K562 (cell line): ENCODE measurements at regions not wholly inside any gene's neighbourhood (a gene's known extent, or its start where the extent isn't known, plus 50 kb on each side); places are given as distances from the start of the nearest gene placed in this dataset.
"Not testable (repeated sequence)": the region's sequence is repeated elsewhere in the genome, so short reads cannot be mapped to it uniquely, and the experiment has no call there.

Experiments used
- ATAC-seq: fragments of 200-7000 bp; cut with Tn5 transposase; 3 replicates; pipeline ENCODE4 v1.9.1; 2020; ENCODE audit warnings: moderate library complexity
- BruUV-seq: library from RNA; stranded (reverse); fragments of 400-500 nt; replicated peaks from 2 replicates; lab custom pipeline; 2021; lab: Mats Ljungman, UMichigan
- CTCF ChIA-PET: fragments of 300-600 bp; formaldehyde crosslinking; extraction: SDS; loops from one replicate; lab custom pipeline; 2021; ENCODE audit warnings: low intra/inter-chr PET ratio; lab: Yijun Ruan, JAX
- POLR2A ChIA-PET: fragments of 300-600, 350-650 bp; sonication (Branson Sonifier 250); formaldehyde crosslinking; extraction: SDS; loops from one replicate; lab custom pipeline; 2021; ENCODE audit warnings: antibody characterized with exemption, inconsistent platforms; lab: Yijun Ruan, JAX
- DNase-seq, 4 experiments: peaks; one replicate each; pipeline versions ENCODE4 v3.0.0 to v3.0.0-alpha.2; 2011 to 2018; ENCODE audit warnings: low spot score in 3 of 4, mixed read lengths in 3 of 4; ENCODE audit errors: extremely low read depth in 1 of 4
- FAIRE-seq: peaks from 2 replicates; lab custom pipeline; 2011; peaks lifted over from hg19 to GRCh38; lab: Jason Lieb, UNC
- H2AFZ ChIP-seq: 2 replicates; pipeline ENCODE4 v1.6.0; 2011; ENCODE audit warnings: low read depth, low read length, control low read depth, inconsistent platforms
- H3K27ac ChIP-seq: fragments of 200-600 bp; 3 replicates; pipeline ENCODE4 v1.8.0; 2011; ENCODE audit warnings: low read depth, mild to moderate bottlenecking, control low read depth, inconsistent platforms, low read length, moderate library complexity, mixed read lengths; ENCODE audit errors: extremely low read depth
- H3K27me3 ChIP-seq, 2 experiments: fragments of 300-600 bp in 1 of 2; 2 replicates in 1 of 2; 3 replicates in 1 of 2; pipeline versions ENCODE4 v1.6.0 to v1.8.0; 2011; ENCODE audit warnings: inconsistent platforms in 2 of 2, low read length in 2 of 2, mild to moderate bottlenecking in 1 of 2, mixed read lengths in 1 of 2, moderate library complexity in 1 of 2; ENCODE audit not compliant: control insufficient read depth in 2 of 2, insufficient read depth in 2 of 2
- H3K36me3 ChIP-seq: fragments of 300-600 bp; 3 replicates; pipeline ENCODE4 v1.8.0; 2011; ENCODE audit warnings: mild to moderate bottlenecking, low read length, inconsistent platforms; ENCODE audit not compliant: control insufficient read depth, insufficient read depth
- H3K4me1 ChIP-seq, 2 experiments: fragments of 200-600 bp in 1 of 2; replicated peaks in 1 of 2; 2 replicates in 1 of 2; 3 replicates in 1 of 2; pipeline versions ENCODE4 v1.5.1 to v1.8.0; 2011; ENCODE audit warnings: inconsistent platforms in 2 of 2, low read length in 2 of 2, mild to moderate bottlenecking in 1 of 2, mixed read lengths in 1 of 2, moderate library complexity in 1 of 2; ENCODE audit not compliant: control insufficient read depth in 2 of 2, insufficient read depth in 2 of 2
- H3K4me2 ChIP-seq: 2 replicates; pipeline ENCODE4 v1.6.1; 2011; ENCODE audit warnings: low read length, control low read depth, inconsistent platforms, mixed read lengths; ENCODE audit not compliant: insufficient read depth
- H3K4me3 ChIP-seq: fragments of 200-600 bp; sonication (generic), shearing (Covaris generic); 2 replicates; pipeline ENCODE4 v1.5.1; 2016; ENCODE audit warnings: control low read depth, inconsistent platforms
- H3K79me2 ChIP-seq: fragments of 200-600 bp; 3 replicates; pipeline ENCODE4 v1.8.0; 2011; ENCODE audit warnings: low read length, inconsistent platforms; ENCODE audit not compliant: control insufficient read depth, insufficient read depth
- H3K9ac ChIP-seq, 2 experiments: 2 replicates each; pipeline versions ENCODE4 v1.6.0 to v1.6.1; 2011; ENCODE audit warnings: low read depth in 2 of 2, low read length in 2 of 2, control low read depth in 1 of 2, inconsistent platforms in 1 of 2, mild to moderate bottlenecking in 1 of 2, mixed read lengths in 1 of 2; ENCODE audit not compliant: insufficient read depth in 1 of 2
- H3K9me1 ChIP-seq: one replicate; pipeline ENCODE4 v1.6.0; 2011; ENCODE audit warnings: inconsistent platforms, mild to moderate bottlenecking, low read length, moderate library complexity; ENCODE audit not compliant: control insufficient read depth, insufficient read depth
- H3K9me3 ChIP-seq: replicated peaks from 2 replicates; pipeline ENCODE4 v1.5.1; 2011; ENCODE audit warnings: low read depth, low read length, inconsistent platforms; ENCODE audit not compliant: control insufficient read depth, insufficient read depth
- H4K20me1 ChIP-seq: replicated peaks from 2 replicates; pipeline ENCODE4 v1.6.1; 2011; ENCODE audit warnings: low read length, inconsistent platforms, mixed read lengths; ENCODE audit not compliant: control insufficient read depth, insufficient read depth
- BRF2 ChIP-seq: IDR thresholded peaks from 3 replicates; pipeline ENCODE4 v1.6.1; 2011; ENCODE audit warnings: borderline replicate concordance, mild to moderate bottlenecking; ENCODE audit not compliant: insufficient read length, insufficient read depth
- CHD2 ChIP-seq: IDR thresholded peaks from 2 replicates; pipeline ENCODE4 v1.6.1; 2011; ENCODE audit warnings: low read depth, low read length
- GATAD2B ChIP-seq: fragments of 450-650 bp; IDR thresholded peaks from 2 replicates; pipeline ENCODE4 v1.6.1; 2017; ENCODE audit warnings: mild to moderate bottlenecking, borderline replicate concordance
- L3MBTL2 ChIP-seq: fragments of 450-650 bp; IDR thresholded peaks from 2 replicates; pipeline ENCODE4 v1.6.1; 2016; ENCODE audit warnings: mild to moderate bottlenecking, moderate library complexity
- MCM3 ChIP-seq: fragments of 450-650 bp; IDR thresholded peaks from 2 replicates; pipeline ENCODE4 v1.6.1; 2016
- MITF ChIP-seq: IDR thresholded peaks from 2 replicates; pipeline ENCODE4 v1.6.1; 2014; ENCODE audit warnings: antibody characterized with exemption
- ZC3H4 ChIP-seq: sonication (generic); formaldehyde crosslinking; IDR thresholded peaks from 2 replicates; pipeline ENCODE4 v1.9.0; 2021; ENCODE audit warnings: missing genetic modification reagents, borderline replicate concordance
- ZC3H8 ChIP-seq: fragments of 450-650 bp; IDR thresholded peaks from 2 replicates; pipeline ENCODE4 v1.6.1; 2017
- ZNF449 ChIP-seq: fragments of 250-450 bp; sonication (Bioruptor Pico); IDR thresholded peaks from 2 replicates; pipeline ENCODE4 v1.8.0; 2022; ENCODE audit warnings: moderate library complexity, mild to moderate bottlenecking, inconsistent platforms
- ZNF589 ChIP-seq: fragments of 200-800 bp; sonication (Bioruptor generic); IDR thresholded peaks from 2 replicates; pipeline ENCODE4 v1.6.1; 2016; ENCODE audit warnings: low read depth, missing genetic modification characterization, missing compliant biosample characterization
- ZNF655 ChIP-seq: fragments of 250-450 bp; sonication (Bioruptor Pico); IDR thresholded peaks from 2 replicates; pipeline ENCODE4 v1.5.0; 2021
- ZZZ3 ChIP-seq: fragments of 450-650 bp; IDR thresholded peaks from 2 replicates; pipeline ENCODE4 v1.6.1; 2016; ENCODE audit warnings: antibody characterized with exemption, mild to moderate bottlenecking, moderate library complexity
- WGBS: fragments of 100-300 bp; shearing (Covaris generic); methylation state at CpG from one replicate; pipeline ENCODE4 v1.1.6; 2016; ENCODE audit warnings: low coverage, mixed read lengths; ENCODE audit not compliant: insufficient coverage; ENCODE audit errors: missing lambda C conversion rate; 5-methylcytosine and 5-hydroxymethylcytosine counted together
- in situ Hi-C: fragments of 300-500 bp; cut with MboI; formaldehyde crosslinking; loops from 4 replicates; pipeline ENCODE4 v1.15.0; 2018; ENCODE audit warnings: inconsistent platforms, mixed read lengths
- intact Hi-C: fragments of 100-400 bp; cut with micrococcal nuclease; formaldehyde crosslinking; loops from 2 replicates; pipeline ENCODE4 v1.14.2; 2022

- no peak for TF ChIP-seq ZNF449 (CRISPR knock-in tag)
- no peak for TF ChIP-seq ZC3H8
- no peak for TF ChIP-seq ZC3H4 (CRISPR knock-in tag)
- no peak for TF ChIP-seq CHD2
- TF ChIP-seq GATAD2B = no peak
- TF ChIP-seq MITF = no peak
- no peak for TF ChIP-seq ZNF589 (CRISPR knock-in tag)
- no peak for TF ChIP-seq ZNF655 (CRISPR knock-in tag)
- TF ChIP-seq BRF2 = no peak
- no peak for TF ChIP-seq L3MBTL2
- TF ChIP-seq MCM3 = no peak
- no peak for TF ChIP-seq ZZZ3
Measured at GRCh38 chr4:181810711-181811110, 432.5 kb upstream of the TENM3 start (continued).

- H3K79me2 ChIP-seq, ATAC-seq, H3K4me1 ChIP-seq, intact Hi-C loops, H3K27me3 ChIP-seq, DNase-seq, H3K9me1 ChIP-seq, H3K9me3 ChIP-seq, H3K36me3 ChIP-seq, H3K4me2 ChIP-seq, in situ Hi-C loops, H3K27ac ChIP-seq, H3K4me3 ChIP-seq, H4K20me1 ChIP-seq, H3K9ac ChIP-seq, H2AFZ ChIP-seq, BruUV-seq, FAIRE-seq, CTCF ChIA-PET: not testable (repeated sequence)
- WGBS = 1% methylated on average over 5 of the region's 5 CpGs
- POLR2A ChIA-PET = interaction anchor here (0.6 kb wide), 1 partner anchor 74 kb away, joined by 3 read pairs; no protein-coding TSS in a partner anchor
Measured at GRCh38 chr4:181811550-181811949, 431.7 kb upstream of the TENM3 start.
